OCI-LY7 (cell line): ENCODE measurements at regions not wholly inside any gene's neighbourhood (a gene's known extent, or its start where the extent isn't known, plus 50 kb on each side); places are given as distances from the start of the nearest gene placed in this dataset.

Source experiments
- BruUV-seq: library from RNA; stranded (reverse); fragments of 400-500 nt; replicated peaks from 2 replicates; lab custom pipeline; 2021; lab: Mats Ljungman, UMichigan
- CTCF ChIA-PET: fragments of 300-600 bp; sonication (Branson Sonifier 250); formaldehyde crosslinking; loops from one replicate; lab custom pipeline; 2022; ENCODE audit warnings: antibody characterized with exemption; ENCODE audit not compliant: unreplicated experiment; lab: Charles Lee
- POLR2A ChIA-PET: fragments of 300-600 bp; sonication (Branson Sonifier 250); formaldehyde crosslinking; loops from one replicate; lab custom pipeline; 2022; ENCODE audit warnings: antibody characterized with exemption; lab: Charles Lee
- DNase-seq: peaks from one replicate; pipeline ENCODE4 v3.0.0-alpha.2; 2015; ENCODE audit warnings: low spot score
- H2AFZ ChIP-seq: fragments of 200-600 bp; sonication (generic), shearing (Covaris generic); 2 replicates; pipeline ENCODE4 v1.6.1; 2014; ENCODE audit warnings: mild to moderate bottlenecking, antibody characterized with exemption, low read length, moderate library complexity
- H3K27ac ChIP-seq: fragments of 200-600 bp; sonication (generic); 2 replicates; pipeline ENCODE4 v1.5.1; 2014; ENCODE audit warnings: mixed run types, low read depth, mild to moderate bottlenecking, moderate library complexity, low read length, inconsistent platforms; ENCODE audit not compliant: poor library complexity, severe bottlenecking
- H3K36me3 ChIP-seq: fragments of 200-600 bp; sonication (generic); 2 replicates; pipeline ENCODE4 v1.6.1; 2014; ENCODE audit warnings: mild to moderate bottlenecking, antibody characterized with exemption, low read length, moderate library complexity, mixed read lengths; ENCODE audit not compliant: insufficient read depth
- H3K4me1 ChIP-seq: fragments of 200-600 bp; sonication (generic); 2 replicates; pipeline ENCODE4 v1.5.1; 2014; ENCODE audit warnings: mild to moderate bottlenecking, low read length; ENCODE audit not compliant: insufficient read depth, poor library complexity, severe bottlenecking
- H3K4me2 ChIP-seq: fragments of 200-600 bp; sonication (generic); 2 replicates; pipeline ENCODE4 v1.6.1; 2014; ENCODE audit warnings: mild to moderate bottlenecking, low read length
- H3K4me3 ChIP-seq: fragments of 200-600 bp; sonication (generic); 2 replicates; pipeline ENCODE4 v1.5.1; 2014; ENCODE audit warnings: mild to moderate bottlenecking, low read depth, low read length; ENCODE audit not compliant: poor library complexity, severe bottlenecking
- H3K79me2 ChIP-seq: fragments of 200-600 bp; sonication (generic); 2 replicates; pipeline ENCODE4 v1.6.1; 2016; ENCODE audit warnings: low read depth, mild to moderate bottlenecking, low read length, moderate library complexity, mixed read lengths; ENCODE audit not compliant: insufficient read depth
- H3K9me2 ChIP-seq: fragments of 200-600 bp; sonication (generic); 2 replicates; pipeline ENCODE4 v1.6.1; 2016; ENCODE audit warnings: mild to moderate bottlenecking, low read length, mixed read lengths; ENCODE audit not compliant: insufficient read depth
- H3K9me3 ChIP-seq: fragments of 200-600 bp; sonication (generic); 2 replicates; pipeline ENCODE4 v1.6.1; 2014; ENCODE audit warnings: mild to moderate bottlenecking, mixed run types, low read length, mixed read lengths
- H4K20me1 ChIP-seq: fragments of 200-600 bp; sonication (generic); 2 replicates; pipeline ENCODE4 v1.6.1; 2014; ENCODE audit warnings: mild to moderate bottlenecking, antibody characterized with exemption, low read length, moderate library complexity, mixed read lengths; ENCODE audit not compliant: insufficient read depth
- CTCF ChIP-seq: fragments of 200-600 bp; sonication (generic); conservative IDR thresholded peaks from 2 replicates; pipeline ENCODE4 v1.5.1; 2014; ENCODE audit warnings: mild to moderate bottlenecking, antibody characterized with exemption, low read length, moderate library complexity, mixed read lengths
- EZH2phosphoT487 ChIP-seq: fragments of 200-600 bp; sonication (generic); IDR thresholded peaks from 2 replicates; pipeline ENCODE4 v1.6.1; 2018; ENCODE audit warnings: low read depth, borderline replicate concordance, mild to moderate bottlenecking, mixed run types, antibody characterized with exemption, low read length, moderate library complexity, mixed read lengths
- intact Hi-C: fragments of 100-400 bp; cut with micrococcal nuclease; formaldehyde crosslinking; loops from one replicate; pipeline ENCODE4 v1.10.0; 2022; ENCODE audit not compliant: unreplicated experiment

DNA sequence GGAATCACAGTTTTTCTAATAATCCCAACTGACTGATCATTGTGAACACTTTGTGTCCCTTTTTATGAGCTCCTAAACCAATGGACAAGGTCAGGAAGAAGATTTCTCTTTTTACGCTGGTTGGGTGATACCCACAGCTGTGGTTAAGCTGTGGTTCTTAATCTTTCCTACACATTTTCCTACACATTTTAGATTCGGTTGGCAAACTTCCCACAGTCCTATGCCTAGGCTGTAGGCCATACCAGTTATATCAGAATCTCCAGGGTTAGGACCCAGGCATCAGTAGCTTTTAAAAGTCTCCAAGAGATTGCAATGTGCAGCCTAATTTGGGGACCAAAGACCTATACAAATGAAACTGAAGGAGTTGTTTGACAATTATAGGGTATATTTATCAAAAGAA lies 203.0 kb downstream of the SP3 start:
- H3K9me3 ChIP-seq: no peaks in the 10 kb centered on the region
- H3K79me2 ChIP-seq: no peaks in the 10 kb centered on the region
- intact Hi-C loops: no loop called here
- DNase-seq: no peak
- H3K9me2 ChIP-seq: no peaks in the 10 kb centered on the region
- no peak overlapping the region for H3K4me2 ChIP-seq
- no peak overlapping the region for H3K27ac ChIP-seq
- H3K4me1 ChIP-seq: no peaks in the 10 kb centered on the region
- TF ChIP-seq CTCF (no peak), EZH2phosphoT487 (no peak)
- no peak overlapping the region for H3K4me3 ChIP-seq
- ChIA-PET POLR2A (interaction anchor here (0.6 to 0.9 kb wide), 2 partner anchors 12 to 44 kb away, joined by 3 to 5 read pairs; no protein-coding TSS in a partner anchor), CTCF (no interaction called here)
- H3K36me3 ChIP-seq: no peaks in the 10 kb centered on the region
- no TSS peak for BruUV-seq
- H4K20me1 ChIP-seq: no peaks in the 10 kb centered on the region
- H2AFZ ChIP-seq: no peak overlapping the region

GRCh38 chr2:173762864-173763263 lies 202.3 kb downstream of the SP3 start:
- no peaks in the 10 kb centered on the region for H3K9me2 ChIP-seq
- H3K4me2 ChIP-seq: no peak overlapping the region
- intact Hi-C loops: no loop called here
- ChIA-PET POLR2A (interaction anchor here (0.6 kb wide), 1 partner anchor 43 kb away, joined by 5 read pairs; no protein-coding TSS in a partner anchor), CTCF (no interaction called here)
- no peak overlapping the region for H3K4me3 ChIP-seq
- H3K9me3 ChIP-seq: no peaks in the 10 kb centered on the region
- TF ChIP-seq CTCF: no peak
- H3K79me2 ChIP-seq: no peaks in the 10 kb centered on the region
- H4K20me1 ChIP-seq: no peaks in the 10 kb centered on the region
- no peak overlapping the region for H2AFZ ChIP-seq
- no peak overlapping the region for H3K27ac ChIP-seq
- no TSS peak for BruUV-seq
- no peaks in the 10 kb centered on the region for H3K4me1 ChIP-seq
- no peaks in the 10 kb centered on the region for H3K36me3 ChIP-seq
- no peak for DNase-seq

DNA sequence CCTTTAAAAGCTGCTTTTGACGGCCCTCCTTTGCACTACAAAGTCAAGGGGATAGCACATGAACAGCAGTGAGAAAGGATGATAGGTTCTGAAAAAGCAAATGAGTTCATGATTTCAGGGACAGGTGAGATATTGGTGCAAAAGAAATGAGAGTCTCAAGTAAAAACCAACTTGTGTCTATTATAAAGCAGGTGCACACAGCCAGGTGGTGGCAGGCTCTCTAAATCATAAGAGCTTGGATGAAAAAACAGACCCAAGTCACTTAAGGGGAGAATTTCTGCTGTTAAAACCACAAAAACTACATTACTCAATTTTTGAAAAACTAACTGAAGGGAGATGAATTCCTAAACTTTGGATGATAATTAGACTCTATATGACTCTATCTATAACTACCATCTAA lies 201.5 kb downstream of the SP3 start:
- H3K36me3 ChIP-seq: no peaks in the 10 kb centered on the region
- BruUV-seq: no TSS peak
- no peak overlapping the region for H3K4me3 ChIP-seq

More for the DNA sequence above, 201.5 kb downstream of the SP3 start:
- Histone ChIP-seq H3K79me2 (no peaks in the 10 kb centered on the region), H2AFZ (no peak overlapping the region), H3K9me3 (no peaks in the 10 kb centered on the region), H3K9me2 (no peaks in the 10 kb centered on the region), H3K4me1 (no peaks in the 10 kb centered on the region), H4K20me1 (no peaks in the 10 kb centered on the region), H3K27ac (no peak overlapping the region), H3K4me2 (no peak overlapping the region)
- ChIA-PET POLR2A (interaction anchor here (0.6 kb wide), 1 partner anchor 10 kb away, joined by 3 read pairs; no protein-coding TSS in a partner anchor), CTCF (no interaction called here)
- DNase-seq: peak; percentile 11
- intact Hi-C loops: no loop called here
- TF ChIP-seq EZH2phosphoT487: no peak
